DMS 273 treated with DMSO at 0.1 percent for 48 hours (cell line): ENCODE measurements at regions not wholly inside any gene's neighbourhood (a gene's known extent, or its start where the extent isn't known, plus 50 kb on each side); places are given as distances from the start of the nearest gene placed in this dataset.
"Not testable (repeated sequence)": the region's sequence is repeated elsewhere in the genome, so short reads cannot be mapped to it uniquely, and the experiment has no call there.

Experiments
- DNase-seq: peaks from one replicate; lab custom pipeline; 2025; lab: John Stamatoyannopoulos, UW

GRCh38 chr13:97724450-97724849 lies 229.0 kb upstream of the IPO5 start:
- DNase-seq, result no peak

GRCh38 chr13:97726664-97727280 lies 226.7 kb upstream of the IPO5 start:
- DNase-seq, result no peak

GRCh38 chr13:97727991-97728390 lies 225.5 kb upstream of the IPO5 start:
- no peak for DNase-seq

- no peak for DNase-seq
Observed at GRCh38 chr13:97736436-97736835, 217.0 kb upstream of the IPO5 start.

GRCh38 chr13:97742084-97742483 lies 211.4 kb upstream of the IPO5 start:
- no peak for DNase-seq

- DNase-seq, result no peak
Observed at GRCh38 chr13:97743938-97744337, 209.5 kb upstream of the IPO5 start.

- DNase-seq, result no peak
Observed at GRCh38 chr13:97746649-97747048, 206.8 kb upstream of the IPO5 start.

GRCh38 chr13:97749174-97749573 lies 204.3 kb upstream of the IPO5 start:
- no peak for DNase-seq

- no peak for DNase-seq
Observed at GRCh38 chr13:97751477-97751876, 202.0 kb upstream of the IPO5 start.

- no peak for DNase-seq
Observed at GRCh38 chr13:97752961-97753668, 200.4 kb upstream of the IPO5 start.

GRCh38 chr13:97753942-97754670 lies 199.4 kb upstream of the IPO5 start:
- DNase-seq, result no peak

- no peak for DNase-seq
Observed at GRCh38 chr13:97757807-97758206, 195.7 kb upstream of the IPO5 start.

- no peak for DNase-seq
Observed at GRCh38 chr13:97758317-97758716, 195.2 kb upstream of the IPO5 start.

- no peak for DNase-seq
Observed at GRCh38 chr13:97761796-97762540, 191.5 kb upstream of the IPO5 start.

- DNase-seq, result no peak
Observed at GRCh38 chr13:97766749-97767148, 186.7 kb upstream of the IPO5 start.

GRCh38 chr13:97768134-97768533 lies 185.3 kb upstream of the IPO5 start:
- no peak for DNase-seq

- not testable (repeated sequence) for DNase-seq
Observed at GRCh38 chr13:97770231-97770630, 183.2 kb upstream of the IPO5 start.

- DNase-seq, result not testable (repeated sequence)
Observed at GRCh38 chr13:97772466-97772865, 181.0 kb upstream of the IPO5 start.

GRCh38 chr13:97774391-97775100 lies 178.9 kb upstream of the IPO5 start:
- DNase-seq, result not testable (repeated sequence)

- no peak for DNase-seq
Observed at GRCh38 chr13:97780486-97780885, 173.0 kb upstream of the IPO5 start.

- no peak for DNase-seq
Observed at GRCh38 chr13:97781891-97782305, 171.6 kb upstream of the IPO5 start.

- DNase-seq, result no peak
Observed at GRCh38 chr13:97786510-97786909, 167.0 kb upstream of the IPO5 start.
